ENCODE measurements at regions not wholly inside any gene's neighbourhood (a gene's known extent, or its start where the extent isn't known, plus 50 kb on each side); places are given as distances from the start of the nearest gene placed in this dataset.
"Not testable (repeated sequence)": the region's sequence is repeated elsewhere in the genome, so short reads cannot be mapped to it uniquely, and the experiment has no call there.

DNA sequence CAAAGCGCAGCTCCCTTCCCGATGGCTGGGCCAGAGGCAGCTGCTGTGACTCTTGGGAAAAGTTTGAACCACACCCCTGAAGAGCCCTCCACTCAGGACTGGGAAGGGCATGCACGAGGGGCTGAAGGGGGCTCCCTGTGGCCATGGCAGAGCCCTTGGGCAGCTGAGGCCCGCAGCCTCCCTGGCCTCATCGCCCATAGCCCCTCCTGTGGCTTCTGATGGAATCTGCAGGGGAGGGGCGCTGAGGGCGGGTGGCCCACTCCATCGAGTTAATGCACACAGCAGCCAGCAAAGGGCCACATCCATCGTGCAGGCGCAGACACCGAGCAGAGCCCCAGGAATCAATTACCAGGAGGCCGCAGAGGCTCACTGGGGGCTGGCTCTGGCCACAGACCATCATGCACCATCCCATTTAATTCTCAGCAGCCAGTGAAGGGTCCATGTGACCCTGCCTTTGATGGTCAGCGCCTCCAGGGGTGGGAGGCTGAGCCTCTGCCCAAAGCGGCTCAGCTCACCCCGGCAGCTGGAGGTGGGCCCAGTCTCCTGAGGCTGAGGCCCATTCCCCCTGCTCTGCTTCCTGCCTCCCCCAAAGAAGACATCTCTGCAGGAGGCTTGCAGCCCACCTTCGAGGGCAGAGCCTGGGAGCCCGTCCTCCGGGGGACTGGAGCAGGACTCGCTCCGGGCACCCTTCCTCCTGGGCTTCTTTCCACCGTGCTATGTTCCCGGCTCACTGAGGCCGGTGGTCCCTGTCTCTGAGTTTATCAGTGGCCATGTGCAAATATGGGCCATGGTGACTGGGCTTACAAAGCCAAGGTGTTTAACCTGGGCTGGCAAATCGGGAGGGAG, 1410.2 kb downstream of the BRD1 start:
- no peak for DNase-seq

DNA sequence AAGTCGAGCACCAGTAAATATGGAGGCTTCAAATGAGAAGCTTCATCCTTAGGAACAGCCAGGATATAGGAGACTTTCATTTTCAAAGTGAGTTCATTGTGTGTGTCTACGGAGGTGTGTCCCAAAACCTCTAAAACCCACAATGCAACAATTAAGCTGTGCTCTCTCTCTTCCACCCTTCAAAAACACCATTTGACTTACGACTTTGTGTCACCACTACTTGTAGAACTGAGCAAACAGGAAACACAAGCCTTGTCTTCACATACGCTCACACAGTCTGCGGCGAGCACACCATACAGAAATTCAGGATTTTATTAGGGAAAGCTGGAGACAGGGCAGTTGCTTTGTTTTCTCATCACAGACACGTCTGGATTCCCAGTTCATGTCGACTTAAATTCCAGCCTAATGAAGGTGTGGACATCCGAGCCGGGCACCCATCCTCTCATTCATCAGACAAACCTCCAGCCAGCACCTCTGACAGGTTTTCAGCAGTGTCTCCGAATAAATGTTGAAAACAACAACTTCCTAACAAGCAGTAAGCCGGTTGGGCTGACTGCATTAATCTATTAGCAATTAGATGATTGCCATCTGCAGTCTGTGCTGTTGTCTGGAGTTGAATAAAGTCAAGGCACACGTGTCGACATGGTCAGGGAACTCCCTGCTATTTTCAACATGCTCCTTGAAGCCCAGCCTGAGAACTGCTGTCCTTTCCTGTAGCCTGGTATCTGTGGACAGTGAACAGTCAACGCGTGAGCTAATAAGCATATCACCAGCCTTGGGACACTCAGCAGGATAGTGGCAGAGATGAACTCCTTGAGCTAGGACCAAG, 1411.1 kb downstream of the BRD1 start:
- DNase-seq = no peak

DNA sequence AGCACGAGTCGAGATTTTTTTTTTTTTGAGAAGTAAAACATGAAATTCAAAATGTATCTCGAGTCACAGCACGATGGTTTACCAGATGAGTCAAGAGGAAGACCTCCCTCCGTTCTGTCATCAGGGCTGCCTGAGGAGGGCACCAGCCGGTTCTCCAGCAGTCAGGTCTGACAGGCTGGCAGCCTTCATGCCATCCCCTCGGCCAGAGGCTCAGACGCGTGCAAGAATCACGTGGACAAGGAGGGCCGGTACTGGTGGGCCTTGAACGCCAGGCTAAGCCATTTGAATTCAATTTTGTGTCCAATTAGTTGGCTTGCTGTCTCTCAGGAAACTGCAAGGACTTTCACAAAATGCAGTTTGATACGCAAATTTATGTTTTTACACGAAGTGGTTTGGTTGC, 1412.2 kb downstream of the BRD1 start:
- DNase-seq = no peak

DNA sequence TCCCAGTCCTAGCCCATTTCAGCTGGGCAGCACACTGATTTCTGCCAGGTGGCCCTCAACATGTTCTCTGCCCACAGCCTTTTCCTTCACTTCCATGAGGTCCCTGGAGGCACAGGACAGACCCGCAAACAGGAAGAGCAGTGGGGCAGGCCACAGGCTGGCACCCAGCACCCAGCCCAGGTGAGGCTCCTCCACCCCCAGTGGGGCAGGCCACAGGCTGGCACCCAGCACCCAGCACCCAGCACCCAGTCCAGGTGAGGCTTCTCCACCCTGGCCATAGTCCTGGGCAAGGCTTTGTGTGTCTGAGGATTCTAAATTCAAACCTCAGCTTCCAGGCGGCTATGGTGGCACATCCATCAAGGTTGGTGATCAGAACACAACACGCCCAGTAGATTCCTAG, 1413.0 kb downstream of the BRD1 start:
- DNase-seq = no peak

DNA sequence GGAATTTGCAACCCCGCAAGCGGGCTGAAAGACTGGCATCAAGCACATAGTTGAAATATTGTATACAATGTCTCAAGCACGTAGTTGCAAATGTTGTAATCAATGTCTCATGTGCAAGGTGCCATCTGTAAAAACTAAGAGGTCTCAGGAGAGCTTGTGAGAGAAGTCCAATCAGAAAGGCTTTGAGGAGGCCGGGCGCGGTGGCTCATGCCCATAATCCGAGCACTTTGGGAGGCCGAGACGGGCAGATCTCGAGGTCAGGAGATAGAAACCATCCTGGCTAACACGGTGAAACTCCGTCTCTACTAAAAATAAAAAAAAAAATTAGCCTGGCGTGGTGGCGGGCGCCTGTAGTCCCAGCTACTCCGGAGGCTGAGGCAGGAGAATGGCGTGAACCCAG, 1414.7 kb downstream of the BRD1 start:
- not testable (repeated sequence) for DNase-seq

DNA sequence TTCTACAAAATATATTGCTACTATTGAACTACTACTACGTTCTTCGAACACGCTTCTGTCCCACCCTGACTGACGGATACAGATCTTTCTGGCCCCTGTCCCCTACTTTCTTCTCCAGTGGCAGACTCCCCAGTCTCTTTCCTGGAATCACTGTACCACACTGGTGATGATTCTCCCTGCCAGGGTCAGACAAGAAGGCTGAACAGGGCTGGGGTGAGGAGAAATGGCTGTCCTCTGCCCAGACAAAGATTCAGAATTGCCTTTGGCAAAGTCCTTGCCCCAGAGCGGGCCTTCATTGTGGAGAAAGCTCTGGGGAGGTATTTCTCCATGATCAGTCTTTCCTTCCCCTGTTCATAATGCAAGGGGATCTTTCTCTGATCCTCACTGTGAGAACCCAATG, 1417.1 kb downstream of the BRD1 start:
- no peak for DNase-seq

DNA sequence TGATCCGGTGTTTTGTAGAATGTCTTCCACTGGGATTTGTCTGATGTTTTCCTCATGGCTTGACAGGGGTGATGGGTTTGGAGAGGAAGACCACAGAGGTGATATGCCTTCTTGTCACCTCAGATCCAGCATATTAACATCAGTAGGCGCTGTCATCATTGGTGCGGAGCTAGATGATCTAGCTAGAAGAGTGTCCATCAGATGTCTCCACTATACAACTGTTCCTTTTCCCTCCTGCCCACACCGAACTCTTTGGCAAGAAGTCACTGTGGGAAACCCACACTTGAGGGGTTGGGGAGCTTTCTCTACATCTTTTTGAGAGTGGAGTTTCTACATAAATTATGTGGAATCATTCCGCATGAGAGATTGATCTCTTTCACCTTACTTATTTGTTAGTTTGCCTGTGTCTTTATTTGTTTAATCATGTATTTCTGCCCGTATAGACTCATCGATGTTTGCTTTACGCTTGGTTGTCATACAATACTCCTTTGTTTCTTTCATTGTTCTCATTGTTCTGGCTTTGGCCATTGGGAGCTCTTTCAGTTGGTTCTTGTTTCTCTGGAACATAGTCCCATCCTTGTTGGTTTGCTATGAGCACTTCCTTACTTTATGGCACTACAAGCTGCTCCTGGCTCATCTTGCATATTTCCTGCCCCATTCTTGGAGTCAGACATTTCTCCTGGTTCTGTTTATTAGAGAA, 1420.3 kb downstream of the BRD1 start:
- DNase-seq = no peak

DNA sequence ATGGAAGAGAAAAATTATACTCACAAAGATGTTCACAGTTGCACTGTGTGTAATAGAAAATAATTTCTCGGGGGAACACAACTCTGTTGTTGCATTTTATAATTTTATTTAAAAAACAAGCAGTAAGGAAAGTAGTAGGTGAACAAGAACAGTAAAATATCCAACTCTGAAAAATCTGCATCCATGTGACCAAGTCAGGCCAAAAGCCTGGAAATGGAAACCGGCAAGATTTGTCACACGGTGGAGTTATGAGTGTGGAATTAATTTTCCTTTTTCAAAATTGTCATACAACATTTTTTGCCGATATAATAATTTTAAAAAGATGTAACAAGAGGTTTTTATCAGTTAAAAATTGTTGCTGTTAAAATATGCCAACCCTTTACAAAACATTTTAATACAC, 1421.5 kb downstream of the BRD1 start:
- DNase-seq = no peak

DNA sequence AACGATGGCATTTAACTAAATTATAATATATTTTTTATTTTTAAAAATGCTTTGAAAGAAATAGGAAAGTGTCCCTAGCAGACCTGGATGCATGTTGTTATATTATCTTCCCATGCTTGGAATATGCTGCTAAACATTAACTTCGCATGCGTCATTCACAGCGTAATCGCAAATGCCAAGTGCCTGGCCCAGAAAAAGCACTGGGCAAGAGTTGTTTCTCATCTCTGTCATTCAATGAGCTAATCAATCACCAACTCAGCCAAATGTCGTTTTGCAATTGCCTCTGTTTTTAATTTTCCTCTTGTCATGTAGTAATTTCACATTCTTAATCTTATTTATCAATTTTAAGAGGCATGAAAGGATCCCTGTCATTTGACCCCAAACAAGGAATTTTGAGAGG, 1421.9 kb downstream of the BRD1 start:
- no peak for DNase-seq

DNA sequence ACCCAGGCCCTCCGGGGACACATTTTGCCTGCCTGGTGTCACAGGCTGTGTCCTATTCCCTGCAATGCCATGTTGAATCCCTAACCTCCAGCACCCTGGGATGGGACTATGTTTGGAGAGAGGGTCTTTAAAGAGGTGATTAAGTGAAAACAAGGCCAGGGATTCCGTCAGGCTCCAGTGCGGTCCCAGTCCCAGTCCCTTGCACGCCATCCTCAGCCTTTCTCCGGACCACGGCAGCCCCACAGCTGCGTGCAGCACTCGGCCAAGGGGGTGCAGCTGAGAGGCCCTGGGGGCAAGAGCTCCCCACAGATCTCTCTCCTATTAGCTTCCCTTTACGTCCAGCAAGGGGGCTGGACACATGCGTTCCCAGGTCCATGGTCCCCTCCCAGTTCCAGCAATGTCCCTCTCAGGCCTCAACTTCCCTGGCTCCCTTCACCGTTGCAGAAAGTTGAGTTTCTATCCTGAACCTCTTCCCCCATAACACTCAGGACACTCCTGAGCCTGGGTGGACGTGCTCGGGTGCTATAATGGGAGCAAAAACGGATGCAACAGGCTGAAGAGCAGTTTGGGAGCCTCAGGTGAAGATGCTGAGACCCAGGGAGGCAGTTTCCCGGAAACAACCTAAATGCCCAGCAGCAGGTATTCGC, 1422.7 kb downstream of the BRD1 start:
- DNase-seq = no peak

DNA sequence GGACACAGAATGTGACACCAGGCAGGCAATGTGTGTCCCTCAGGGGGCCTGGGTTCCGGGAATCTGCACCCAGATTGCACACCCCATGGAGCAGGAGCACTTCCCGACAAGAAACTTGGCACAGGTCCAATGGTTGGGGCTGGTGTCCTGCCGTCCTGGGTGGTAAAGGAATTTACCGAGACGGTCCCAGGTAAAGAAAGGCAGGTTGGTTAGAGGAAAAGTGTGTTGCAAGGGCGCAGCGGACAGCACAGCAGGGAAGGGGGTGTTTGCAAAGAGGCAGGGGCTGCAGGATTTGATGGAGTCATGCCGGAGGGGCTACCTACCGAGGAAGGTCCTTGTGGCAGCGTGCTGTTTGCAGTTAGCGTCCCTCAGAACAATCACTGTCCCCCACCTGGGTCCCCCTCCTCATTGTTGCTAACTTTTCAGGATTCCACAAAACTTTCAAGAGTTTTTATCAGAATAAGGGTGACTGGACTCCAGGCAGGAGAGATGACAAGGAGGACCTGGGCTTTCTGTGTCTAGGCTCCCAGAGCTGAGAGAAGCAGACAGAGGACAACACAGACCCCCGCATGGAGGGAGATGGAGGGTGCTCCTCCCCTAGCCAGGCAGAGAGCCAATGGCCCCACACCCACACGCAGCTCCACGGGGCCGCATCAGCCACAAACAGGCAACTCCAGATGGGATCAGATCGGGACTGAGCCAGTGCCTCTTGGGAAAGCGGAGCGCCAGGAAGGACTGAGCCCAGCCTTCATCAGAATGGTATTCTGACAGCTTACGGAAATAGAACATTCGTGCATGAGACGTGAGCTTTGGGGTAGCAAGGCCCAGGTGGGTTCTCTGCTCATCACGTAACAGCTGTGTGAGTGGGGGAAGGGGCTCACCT, 1423.9 kb downstream of the BRD1 start:
- no peak for DNase-seq

DNA sequence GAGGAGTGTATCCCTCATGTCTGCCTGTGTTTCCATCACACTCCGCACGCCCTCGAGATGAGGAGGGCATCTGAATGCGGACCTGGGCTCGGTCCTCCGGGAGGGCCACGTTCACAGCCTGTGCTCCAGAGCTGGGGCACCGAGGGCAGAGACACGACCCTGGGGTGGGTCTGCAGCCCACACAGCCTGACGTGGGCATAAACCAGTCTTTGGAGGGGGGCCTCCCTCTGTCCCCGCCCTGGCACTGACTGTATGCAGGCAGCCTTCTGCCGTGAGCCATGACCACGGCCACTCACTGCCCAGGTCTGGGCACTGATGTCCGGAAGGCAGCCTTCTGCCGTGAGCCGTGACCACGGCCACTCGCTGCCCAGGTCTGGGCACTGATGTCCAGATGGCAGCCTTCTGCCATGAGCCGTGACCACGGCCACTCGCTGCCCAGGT, 1425.1 kb downstream of the BRD1 start:
- DNase-seq = no peak

DNA sequence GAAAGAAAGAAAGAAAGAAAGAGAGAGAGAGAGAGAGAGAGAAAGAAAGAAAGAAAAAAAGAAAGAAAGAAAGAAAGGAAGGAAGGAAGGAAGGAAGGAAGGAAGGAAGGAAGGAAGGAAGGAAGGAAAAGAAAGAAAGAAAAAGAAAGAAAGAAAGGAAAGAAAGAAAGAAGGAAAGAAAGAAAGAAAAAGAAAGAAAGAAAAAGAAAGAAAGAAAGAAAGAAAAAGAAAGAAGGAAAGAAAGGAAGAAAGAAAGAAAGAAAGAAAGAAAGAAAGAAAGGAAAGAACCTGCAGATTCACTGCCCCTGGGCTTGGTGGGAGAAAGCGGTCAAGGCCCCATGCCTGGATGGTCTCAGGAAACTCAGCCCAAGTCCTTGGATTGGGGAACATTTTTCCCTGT, 1426.2 kb downstream of the BRD1 start:
- DNase-seq = not testable (repeated sequence)

DNA sequence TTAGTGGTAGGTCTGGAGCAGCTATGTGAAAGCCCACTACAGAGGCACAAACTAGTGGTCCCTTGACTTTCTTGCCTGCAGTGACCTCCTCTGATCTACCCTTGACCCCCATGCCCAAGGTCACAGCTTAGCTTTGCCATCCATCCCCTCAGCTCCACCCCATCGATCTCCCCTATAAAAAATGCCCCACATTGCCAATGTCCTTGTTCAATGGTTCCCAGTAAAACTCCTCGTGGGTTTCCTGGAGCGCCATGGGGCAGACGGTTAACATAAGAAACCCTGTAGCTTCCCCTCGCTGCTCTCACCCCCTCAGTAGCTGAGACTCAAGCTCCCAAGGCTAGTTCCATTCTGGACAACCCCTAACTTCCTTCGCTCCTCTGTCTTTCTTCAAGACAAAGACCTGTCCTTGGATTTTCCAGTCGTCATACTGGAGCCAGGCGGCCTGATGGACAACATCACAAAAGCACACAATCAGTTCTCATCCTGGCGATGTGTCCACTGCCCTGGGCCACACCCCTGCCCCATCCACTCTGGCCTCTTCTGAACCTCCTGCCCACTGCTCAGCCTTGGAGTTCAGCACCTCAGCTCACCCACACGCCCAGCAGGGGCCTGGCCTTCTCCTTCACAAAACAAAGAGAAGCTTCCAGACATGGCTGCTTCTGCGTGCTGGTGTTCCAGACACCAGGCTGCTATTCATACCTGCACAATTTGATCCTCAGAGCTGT, 1429.3 kb downstream of the BRD1 start:
- no peak for DNase-seq

DNA sequence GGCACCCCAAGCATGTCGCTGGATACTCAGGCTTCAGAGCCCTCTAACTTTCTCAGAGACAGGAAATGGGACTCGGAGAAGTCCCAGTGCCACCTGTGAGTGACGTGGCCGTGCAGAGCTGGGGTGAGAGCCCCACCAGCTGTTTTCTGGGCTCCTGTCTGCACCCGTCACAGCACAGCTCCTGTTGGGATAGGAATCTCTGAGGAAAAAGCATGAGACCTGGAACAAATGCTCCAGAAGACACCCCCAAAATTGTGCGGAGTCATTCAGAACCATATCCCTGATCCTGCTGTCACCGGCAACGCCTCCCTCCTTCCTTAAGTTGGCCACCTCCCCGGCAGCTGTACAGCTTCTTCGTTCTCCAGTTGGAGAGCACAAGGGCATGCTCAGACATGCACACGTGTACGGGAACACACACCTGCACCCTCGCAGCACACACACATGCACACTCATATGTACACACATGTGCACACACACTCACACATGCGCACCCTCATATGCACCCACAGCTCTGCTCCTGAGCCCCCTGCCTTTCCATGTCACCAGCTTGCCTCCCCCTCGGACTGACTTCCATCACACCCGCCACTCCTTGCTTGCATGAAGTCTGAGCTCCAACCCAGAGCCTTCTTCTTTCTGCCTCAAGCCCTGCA, 1430.0 kb downstream of the BRD1 start:
- DNase-seq = no peak

DNA sequence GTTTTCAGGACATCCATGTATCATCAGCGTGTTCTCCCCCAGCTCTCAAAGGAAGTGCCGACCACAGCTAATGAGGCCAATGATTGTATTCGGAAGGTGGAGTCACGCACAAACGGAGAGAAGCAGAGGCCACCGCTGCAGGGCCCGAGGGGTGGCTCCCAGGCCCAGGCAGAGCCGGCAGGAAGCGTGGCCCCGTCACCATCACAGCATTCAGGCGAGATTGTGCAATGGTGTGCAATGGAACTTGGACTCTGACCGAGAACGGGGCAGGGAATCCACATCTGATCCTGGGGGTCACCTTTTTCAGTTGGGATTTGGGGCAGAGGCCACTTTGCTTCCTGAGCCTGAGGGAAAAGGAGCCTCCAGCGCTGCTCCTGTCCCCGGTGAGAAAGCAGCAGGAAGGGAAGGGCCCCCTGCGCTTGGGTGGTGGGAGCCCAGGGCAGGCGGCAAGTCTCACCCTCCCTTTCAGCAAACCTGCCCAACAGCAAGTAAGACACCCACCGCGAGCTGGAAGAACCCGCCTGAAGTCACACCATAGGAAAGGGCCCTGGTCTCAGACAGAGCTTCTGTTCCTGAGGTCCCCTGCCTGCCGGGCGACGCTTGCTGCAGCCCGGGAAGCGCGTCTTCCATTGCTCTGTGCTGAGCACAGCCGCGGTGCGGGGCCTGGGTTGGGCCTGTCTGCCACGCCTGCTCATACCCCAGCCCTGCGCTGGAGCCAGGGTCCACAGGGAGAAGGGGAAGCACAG, 1430.7 kb downstream of the BRD1 start:
- no peak for DNase-seq

DNA sequence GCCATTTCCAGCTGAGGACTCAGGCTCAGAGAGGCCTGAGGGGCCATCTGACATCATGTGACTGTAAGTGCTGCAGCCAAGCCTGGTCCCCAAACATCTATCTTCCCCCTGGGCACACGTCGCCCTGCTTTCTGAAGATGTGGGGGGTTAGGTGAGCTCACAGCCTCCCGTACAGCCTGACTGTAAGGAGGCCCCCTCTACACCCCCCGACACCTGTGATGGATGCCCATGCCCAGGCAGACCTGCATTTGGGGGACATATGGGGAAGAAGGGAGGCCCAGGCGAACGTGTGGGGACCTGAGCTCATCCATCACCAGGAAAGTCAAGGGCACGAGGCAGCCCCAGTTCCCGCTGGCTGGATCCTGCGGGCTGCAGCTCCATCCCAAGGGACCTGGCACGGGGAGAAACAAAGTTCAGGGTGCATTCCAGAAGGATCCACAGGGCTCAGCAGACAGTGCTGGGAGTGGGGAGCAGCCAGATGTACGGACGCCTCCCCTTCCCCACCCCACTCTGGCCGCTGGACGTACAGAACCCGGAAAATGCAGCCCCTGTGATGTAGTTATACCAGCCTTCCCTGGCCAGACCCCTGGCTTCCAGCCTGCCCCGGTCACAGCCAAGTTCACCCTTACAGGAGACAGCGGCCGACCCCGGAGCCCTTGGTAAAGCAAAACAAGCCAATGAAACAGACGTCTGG, 1431.4 kb downstream of the BRD1 start:
- DNase-seq = no peak

DNA sequence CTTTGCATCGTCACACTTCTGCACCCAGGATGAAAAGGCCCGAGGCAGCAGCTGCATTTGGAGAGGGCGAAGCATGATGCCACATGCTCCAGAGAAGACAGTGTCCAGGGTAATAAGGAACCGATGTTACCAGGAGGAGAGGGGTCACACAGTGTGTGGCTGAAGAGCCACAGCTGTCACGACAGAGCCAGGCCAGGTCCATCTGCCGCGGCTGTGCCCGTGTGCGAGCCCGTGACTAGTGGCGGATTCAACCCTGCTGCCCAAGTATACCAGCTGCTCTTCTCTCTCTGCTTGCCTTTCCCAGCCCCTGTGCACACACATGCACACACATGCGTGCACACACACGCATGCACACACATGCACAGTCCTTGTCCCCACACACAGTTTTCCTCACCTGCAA, 1432.5 kb downstream of the BRD1 start:
- DNase-seq = no peak

DNA sequence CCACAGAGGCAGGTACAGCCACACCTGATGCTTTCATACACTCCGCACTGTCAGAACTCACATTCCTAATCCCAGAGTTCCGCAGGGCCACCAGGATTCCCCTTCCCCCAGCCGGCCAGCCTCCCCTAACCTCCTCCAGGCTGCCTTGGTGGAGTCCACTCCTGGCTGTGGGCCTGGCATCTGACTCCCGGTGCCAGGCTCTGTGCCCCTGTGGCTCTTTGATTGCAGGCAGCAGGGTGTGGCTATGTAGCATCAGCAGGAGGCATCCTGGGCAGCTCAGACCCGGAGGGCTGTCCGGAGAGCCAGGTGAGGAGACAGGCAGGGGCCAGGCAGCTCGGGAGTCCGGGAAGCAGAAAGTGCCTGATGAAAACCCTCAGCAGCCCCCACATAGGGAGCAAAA, 1432.9 kb downstream of the BRD1 start:
- no peak for DNase-seq
